ENCODE measurements at regions not wholly inside any gene's neighbourhood (a gene's known extent, or its start where the extent isn't known, plus 50 kb on each side); places are given as distances from the start of the nearest gene placed in this dataset.

DNA sequence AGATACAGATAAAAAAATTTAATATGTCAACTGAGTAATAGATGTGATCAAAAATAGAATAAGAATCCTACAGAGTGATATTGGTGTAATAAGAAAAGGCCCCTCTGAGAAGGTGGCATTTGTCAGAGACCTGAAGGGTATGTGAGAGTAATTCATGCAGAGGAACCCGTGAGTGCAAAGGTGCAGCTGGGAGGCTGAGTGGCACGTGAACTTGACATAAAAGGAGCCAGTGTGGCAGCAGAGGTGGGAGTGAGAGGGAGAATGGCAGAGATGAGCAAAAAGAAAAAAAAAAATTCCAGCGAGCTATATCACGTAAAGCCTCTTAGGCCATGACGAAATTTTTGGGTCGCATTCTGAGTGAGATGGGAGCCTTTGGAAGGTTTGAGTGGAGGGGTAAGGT is 588.9 kb downstream of the KCTD12 start:
- no peak for TF ChIP-seq EZH2phosphoT487 (IDR thresholded peaks at IDR 0.05; ENCODE audit: low read depth)
- TF ChIP-seq, protein P1, sequence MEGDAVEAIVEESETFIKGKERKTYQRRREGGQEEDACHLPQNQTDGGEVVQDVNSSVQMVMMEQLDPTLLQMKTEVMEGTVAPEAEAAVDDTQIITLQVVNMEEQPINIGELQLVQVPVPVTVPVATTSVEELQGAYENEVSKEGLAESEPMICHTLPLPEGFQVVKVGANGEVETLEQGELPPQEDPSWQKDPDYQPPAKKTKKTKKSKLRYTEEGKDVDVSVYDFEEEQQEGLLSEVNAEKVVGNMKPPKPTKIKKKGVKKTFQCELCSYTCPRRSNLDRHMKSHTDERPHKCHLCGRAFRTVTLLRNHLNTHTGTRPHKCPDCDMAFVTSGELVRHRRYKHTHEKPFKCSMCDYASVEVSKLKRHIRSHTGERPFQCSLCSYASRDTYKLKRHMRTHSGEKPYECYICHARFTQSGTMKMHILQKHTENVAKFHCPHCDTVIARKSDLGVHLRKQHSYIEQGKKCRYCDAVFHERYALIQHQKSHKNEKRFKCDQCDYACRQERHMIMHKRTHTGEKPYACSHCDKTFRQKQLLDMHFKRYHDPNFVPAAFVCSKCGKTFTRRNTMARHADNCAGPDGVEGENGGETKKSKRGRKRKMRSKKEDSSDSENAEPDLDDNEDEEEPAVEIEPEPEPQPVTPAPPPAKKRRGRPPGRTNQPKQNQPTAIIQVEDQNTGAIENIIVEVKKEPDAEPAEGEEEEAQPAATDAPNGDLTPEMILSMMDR (IDR thresholded peaks at IDR 0.05; ENCODE audit: low read depth, low read length) = no peak
